ENCODE measurements at regions not wholly inside any gene's neighbourhood (a gene's known extent, or its start where the extent isn't known, plus 50 kb on each side); places are given as distances from the start of the nearest gene placed in this dataset.

DNA sequence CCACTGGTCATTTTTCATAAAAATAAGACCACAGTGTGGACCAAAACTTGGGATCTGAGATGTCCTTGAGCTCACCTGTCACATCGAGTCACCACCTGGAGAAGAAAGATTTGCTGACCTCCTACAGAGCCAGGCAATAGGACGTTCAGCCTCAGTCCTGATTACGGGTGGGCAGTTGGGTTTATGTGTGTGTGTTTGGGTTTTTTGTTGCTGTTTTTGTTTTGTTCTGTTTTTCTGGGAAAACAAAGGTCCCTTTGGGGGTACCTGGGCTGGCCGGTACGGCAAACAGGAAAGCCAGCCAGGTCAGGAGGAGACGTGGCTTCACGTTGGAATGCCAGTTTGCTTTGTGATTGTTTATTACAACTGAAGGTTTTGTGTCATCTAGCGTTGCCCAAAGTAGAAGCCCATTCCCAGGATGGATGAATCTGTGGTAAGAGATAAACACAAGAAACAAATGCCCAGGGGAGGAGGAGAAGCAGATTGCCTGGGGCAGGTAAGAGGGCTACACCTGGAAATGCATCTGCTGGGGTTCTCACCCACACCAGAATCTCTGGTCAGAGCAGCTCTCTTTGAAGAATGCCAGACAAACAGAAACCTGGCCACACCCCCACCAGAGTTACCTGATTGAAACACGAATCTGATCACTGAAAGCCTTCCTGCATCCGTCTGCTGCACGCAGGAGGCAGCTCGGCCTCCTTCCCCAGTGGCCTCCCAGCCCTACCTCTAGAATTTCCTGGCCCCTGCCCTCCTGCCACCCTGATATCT lies 100.1 kb upstream of the DIO3 start:
- H3K27ac ChIP-seq = no peak overlapping the region
- no peak for DNase-seq (ENCODE audit: low read depth, low spot score)

- no peak overlapping the region for H3K27ac ChIP-seq
Measured at GRCh38 chr14:101461891-101462290, 99.4 kb upstream of the DIO3 start.

DNA sequence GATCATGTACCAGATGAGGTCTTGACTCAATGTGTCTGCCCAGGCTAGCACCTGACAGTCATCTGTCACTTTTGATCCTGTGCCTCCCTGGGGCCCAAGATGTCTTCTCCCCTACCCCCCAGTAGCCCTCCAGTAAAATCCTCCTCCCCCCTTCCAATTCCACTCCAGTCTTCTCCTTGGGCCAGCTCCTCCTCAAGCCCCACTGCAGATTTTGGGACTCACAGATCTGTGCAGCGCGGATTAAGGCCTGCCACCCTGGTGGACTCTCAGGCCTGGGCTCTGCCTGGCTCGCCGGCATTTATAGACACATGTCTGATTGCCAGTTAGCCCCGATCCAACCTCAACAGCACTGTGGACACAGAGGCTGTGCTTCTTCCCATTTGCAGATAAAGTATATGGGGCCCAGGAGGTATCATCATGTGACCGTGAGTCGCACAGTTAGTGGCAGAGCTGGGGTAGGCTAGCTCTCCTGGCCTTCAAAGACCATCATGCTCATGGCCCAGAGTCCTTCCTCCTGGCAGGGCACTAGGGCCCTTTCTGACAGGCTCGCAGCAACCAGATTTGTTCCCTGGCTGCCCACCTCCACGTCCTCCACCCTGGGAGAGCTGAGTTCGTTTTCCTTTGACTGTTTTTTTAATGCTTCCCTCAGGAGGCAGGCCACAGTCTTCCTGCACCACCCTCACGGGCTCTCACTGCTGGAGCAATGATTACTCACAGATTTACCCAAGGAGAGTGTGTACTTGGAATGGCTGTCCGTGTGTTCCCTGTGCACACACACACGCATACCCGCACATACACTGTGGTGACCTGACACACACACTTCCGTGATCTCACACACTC lies 98.3 kb upstream of the DIO3 start:
- DNase-seq (ENCODE audit: low read depth, low spot score) = no peak
- no peak overlapping the region for H3K27ac ChIP-seq

More at GRCh38 chr14:101461891-101462290, 99.4 kb upstream of the DIO3 start:
- no peak for DNase-seq (ENCODE audit: low read depth, low spot score)

GRCh38 chr14:101463566-101464171 lies 97.6 kb upstream of the DIO3 start:
- no peak for DNase-seq (ENCODE audit: low read depth, low spot score)
- H3K27ac ChIP-seq = no peak overlapping the region

GRCh38 chr14:101464310-101464983 lies 96.8 kb upstream of the DIO3 start:
- H3K27ac ChIP-seq = no peak overlapping the region
- no peak for DNase-seq (ENCODE audit: low read depth, low spot score)

- no peak for DNase-seq (ENCODE audit: low read depth, low spot score)
- H3K27ac ChIP-seq = no peak overlapping the region
Measured at GRCh38 chr14:101464984-101465794, 96.1 kb upstream of the DIO3 start.

DNA sequence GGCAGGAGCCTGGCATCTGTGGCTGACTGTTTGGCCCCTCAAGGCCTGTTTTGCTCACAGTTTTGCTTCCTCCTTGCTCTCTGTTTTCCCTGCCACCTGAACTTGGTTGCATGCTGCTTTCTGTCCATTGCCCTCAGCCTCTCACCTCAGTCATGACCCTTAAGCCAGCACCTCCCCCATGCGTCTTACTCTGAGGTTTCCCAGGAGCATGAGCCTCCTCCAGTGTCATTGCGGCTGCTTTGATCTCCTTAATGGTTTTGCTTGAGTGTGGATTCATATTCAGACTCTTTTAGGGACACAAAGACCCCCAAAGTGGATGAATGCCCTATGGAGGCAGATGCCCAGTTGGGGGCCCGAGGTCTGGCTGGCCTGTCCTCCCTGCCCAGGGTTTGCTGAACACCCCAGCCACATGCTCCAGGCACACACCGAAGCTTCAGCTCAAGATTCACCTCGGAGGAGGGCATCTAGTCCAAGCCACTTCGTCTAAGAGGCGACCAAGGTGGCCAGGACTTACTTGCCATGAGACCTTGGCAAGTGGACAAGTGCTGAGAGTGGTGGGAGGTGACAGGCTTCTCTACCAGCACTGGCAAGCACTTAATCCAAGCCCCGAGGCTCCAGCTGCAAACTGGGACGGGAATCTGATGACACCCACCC lies 95.4 kb upstream of the DIO3 start:
- no peak overlapping the region for H3K27ac ChIP-seq
- no peak for DNase-seq (ENCODE audit: low read depth, low spot score)

DNA sequence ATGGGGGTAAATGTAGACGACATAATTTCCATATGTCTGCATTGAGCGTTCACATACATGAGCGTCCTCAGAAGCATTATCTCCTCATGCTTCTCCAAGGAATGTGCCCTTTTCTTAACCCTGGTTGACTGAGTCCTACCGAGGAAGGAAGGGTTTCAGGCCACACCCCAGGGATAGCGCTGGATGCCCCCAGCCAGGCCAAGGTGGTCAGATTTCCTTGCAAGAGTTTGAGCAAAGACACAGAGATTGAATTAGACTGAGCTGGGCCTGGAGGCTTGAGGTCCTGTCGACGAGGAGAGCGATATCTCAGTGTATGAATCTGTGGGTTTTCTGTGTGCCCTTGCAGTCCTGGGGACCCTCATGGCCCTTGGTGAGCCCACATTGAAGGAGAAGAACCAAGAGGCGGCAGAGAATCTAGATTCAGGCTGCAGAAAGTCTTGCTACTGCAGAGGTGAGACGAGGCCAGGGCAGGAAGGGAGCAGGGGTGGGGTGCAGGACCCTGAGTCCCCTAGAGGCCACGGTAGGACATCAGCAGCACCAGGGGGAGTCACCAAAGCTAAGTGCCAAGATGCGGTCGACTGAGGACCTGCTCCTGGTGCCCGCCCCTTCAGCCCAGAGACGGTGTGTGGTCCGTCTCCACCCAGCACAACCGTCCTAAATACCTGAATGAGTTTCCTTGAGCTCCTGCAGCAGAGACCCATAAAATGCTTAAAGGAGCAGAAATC lies 94.7 kb upstream of the DIO3 start:
- H3K27ac ChIP-seq = no peak overlapping the region
- no peak for DNase-seq (ENCODE audit: low read depth, low spot score)

GRCh38 chr14:101467181-101467926 lies 93.9 kb upstream of the DIO3 start:
- H3K27ac ChIP-seq = no peak overlapping the region
- DNase-seq (ENCODE audit: low read depth, low spot score) = no peak

- no peak for DNase-seq (ENCODE audit: low read depth, low spot score)
- no peak overlapping the region for H3K27ac ChIP-seq
Measured at GRCh38 chr14:101469382-101470247, 91.7 kb upstream of the DIO3 start.

DNA sequence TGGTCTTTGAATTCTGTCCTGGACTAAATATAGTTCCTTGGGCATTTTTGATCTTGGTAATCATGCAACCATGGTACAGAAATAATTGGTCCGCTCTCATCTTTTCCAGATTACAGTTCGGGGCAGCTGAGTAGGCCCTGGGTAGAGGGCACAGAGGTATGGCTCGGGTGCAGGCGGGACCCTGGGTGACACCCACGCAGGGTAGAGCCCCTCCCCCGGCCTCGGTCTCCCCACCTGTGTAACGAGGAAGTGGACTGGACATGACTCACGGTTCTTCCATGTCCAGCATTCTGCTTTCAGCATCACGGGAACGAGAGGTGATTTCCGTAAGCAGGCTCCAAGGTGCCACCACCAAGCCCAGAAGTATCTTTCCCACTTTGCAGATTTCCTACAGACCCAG lies 91.0 kb upstream of the DIO3 start:
- no peak overlapping the region for H3K27ac ChIP-seq
- DNase-seq (ENCODE audit: low read depth, low spot score) = no peak

DNA sequence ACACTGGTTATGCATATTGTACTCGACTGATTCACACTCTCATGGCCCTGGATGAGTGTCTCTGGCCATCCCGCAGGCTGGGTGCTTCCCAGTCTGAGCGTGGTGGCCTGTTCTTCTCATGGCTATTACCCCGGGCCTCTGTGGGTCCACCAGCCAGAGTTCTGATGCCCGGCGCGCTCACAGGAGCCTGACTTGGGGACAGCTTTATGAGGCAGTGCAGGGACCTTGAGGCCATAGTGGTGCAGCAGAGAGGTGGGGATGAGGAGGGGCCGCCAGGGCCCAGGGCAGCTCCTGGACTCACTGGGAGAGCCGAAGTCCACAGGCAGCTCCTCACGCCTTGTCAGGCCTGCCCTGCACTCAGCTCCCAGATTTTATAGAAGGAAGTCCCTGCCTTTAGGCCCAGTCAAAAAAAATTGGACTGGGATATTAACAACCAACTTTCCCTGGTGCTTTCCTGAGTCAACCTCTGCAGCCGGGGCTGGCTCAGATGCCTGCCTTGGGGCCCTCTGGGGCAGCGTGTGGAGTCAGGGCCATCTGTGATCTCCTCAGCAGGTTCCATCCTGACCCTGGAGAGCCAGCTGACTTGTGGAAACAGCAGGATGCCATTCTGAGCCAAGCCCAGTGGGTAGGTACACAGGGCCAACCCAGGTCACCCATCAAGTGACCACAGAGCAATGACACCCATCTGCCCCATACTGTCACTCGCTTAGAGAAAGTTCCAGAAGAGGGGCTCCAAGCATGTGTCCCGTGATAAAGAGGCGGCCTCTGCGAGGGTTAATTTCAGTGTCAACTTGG lies 89.4 kb upstream of the DIO3 start:
- no peak overlapping the region for H3K27ac ChIP-seq
- no peak for DNase-seq (ENCODE audit: low read depth, low spot score)

DNA sequence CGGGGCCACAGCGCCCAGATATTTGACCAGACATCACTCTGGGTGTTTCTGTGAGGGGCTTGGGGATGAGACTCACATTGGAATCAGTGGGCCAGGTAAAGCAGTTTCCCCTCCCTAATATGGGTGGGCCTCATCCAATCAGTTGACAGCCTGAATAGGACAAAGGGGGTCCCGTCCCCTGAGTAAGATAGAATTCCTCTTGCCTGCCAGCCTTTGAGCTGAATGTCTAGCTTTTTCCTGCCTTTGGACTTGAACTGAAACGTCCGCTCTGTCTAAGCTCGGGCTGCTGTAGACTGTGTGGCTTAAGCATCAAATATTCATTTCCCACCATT lies 88.8 kb upstream of the DIO3 start:
- H3K27ac ChIP-seq = no peak overlapping the region
- no peak for DNase-seq (ENCODE audit: low read depth, low spot score)

- DNase-seq (ENCODE audit: low read depth, low spot score) = no peak
- no peak overlapping the region for H3K27ac ChIP-seq
Measured at GRCh38 chr14:101473045-101473729, 88.1 kb upstream of the DIO3 start.

DNA sequence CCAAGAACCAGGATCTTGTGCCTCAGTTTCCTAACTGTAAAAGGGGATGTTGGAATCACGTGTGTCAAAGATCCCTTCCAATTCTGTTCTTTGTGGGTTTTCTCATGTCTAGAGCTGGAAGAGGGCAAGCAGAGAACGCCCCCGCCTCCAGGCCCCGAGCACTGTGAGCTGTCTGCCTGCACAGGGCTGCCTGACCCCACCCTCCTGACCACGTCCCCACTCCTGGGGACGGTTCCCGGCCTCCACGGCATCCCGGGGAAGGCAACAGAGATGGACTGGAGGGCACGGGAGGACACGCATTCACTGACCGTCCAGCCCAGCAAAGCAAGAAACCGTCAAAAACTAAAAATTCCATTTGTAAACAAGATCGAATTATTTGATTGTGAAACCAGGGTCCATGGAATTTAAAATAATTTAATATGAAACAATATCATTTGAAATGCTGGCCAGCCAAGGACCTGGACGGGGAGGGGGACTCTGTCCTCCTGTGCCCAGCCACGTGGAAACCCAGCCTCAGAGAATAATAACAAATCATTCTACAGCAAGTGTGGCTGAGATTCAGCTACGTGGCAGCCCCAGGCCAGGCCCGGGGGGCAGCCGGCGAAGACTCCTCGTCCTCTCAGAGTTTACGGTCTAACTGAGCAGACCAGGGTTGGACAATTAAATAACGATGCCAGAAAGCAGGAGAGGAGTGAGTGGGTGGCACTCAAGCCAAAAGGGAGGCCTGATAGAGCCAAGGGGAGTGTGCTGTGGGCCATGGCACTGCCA lies 87.3 kb upstream of the DIO3 start:
- DNase-seq (ENCODE audit: low read depth, low spot score) = no peak
- no peak overlapping the region for H3K27ac ChIP-seq
